ENCODE measurements at regions not wholly inside any gene's neighbourhood (a gene's known extent, or its start where the extent isn't known, plus 50 kb on each side); places are given as distances from the start of the nearest gene placed in this dataset.
"Not testable (repeated sequence)": the region's sequence is repeated elsewhere in the genome, so short reads cannot be mapped to it uniquely, and the experiment has no call there.

GRCh38 chr4:36587909-36588472 is 306.6 kb downstream of the DTHD1 start:
- TF ChIP-seq, protein P1, sequence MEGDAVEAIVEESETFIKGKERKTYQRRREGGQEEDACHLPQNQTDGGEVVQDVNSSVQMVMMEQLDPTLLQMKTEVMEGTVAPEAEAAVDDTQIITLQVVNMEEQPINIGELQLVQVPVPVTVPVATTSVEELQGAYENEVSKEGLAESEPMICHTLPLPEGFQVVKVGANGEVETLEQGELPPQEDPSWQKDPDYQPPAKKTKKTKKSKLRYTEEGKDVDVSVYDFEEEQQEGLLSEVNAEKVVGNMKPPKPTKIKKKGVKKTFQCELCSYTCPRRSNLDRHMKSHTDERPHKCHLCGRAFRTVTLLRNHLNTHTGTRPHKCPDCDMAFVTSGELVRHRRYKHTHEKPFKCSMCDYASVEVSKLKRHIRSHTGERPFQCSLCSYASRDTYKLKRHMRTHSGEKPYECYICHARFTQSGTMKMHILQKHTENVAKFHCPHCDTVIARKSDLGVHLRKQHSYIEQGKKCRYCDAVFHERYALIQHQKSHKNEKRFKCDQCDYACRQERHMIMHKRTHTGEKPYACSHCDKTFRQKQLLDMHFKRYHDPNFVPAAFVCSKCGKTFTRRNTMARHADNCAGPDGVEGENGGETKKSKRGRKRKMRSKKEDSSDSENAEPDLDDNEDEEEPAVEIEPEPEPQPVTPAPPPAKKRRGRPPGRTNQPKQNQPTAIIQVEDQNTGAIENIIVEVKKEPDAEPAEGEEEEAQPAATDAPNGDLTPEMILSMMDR (conservative IDR thresholded peaks at IDR 0.05; ENCODE audit: low read depth) = no peak
- DNase-seq (ENCODE audit: low spot score) = no peak
- CTCF ChIA-PET = no interaction called here
- no peak overlapping the region for H3K27ac ChIP-seq
- POLR2A ChIA-PET (ENCODE audit: low non-redundant PET) = no interaction called here

- TF ChIP-seq, protein P1 (conservative IDR thresholded peaks at IDR 0.05; ENCODE audit: low read depth) = no peak
- H3K27ac ChIP-seq = no peak overlapping the region
- ChIA-PET POLR2A (ENCODE audit: low non-redundant PET) (no interaction called here), CTCF (no interaction called here)
- DNase-seq (ENCODE audit: low spot score) = no peak
Observed at GRCh38 chr4:36590343-36590742, 308.9 kb downstream of the DTHD1 start.

DNA sequence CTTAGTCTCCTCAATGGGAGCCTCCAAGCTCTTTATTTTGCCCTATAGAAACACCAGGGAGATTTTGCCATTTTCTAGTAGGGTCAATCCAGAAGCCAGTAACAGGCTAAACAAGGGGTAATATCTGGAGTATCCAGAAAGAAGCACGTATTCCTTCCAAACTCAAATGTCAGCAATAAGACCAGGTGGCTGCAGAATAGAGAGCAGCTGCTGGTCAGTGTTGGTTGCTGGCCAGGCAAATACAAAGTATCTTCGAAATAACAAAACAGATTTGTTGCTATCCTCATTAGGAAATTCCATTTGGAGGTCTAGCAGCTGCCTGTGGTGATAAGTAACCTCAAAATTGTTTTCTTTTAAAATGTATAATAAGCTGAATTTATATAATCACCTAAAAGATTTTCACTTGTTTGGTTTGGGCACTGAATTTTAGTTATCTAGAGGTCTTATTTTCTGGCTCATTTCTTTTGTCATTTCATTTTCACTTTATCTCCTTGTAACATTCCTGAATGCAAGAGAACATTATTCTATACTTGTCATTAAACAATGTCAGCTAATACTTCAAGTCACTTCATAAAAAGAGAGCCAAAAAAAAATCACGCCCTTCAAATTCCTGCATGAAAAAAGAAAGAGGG is 320.6 kb downstream of the DTHD1 start:
- no peak for DNase-seq (ENCODE audit: low spot score)
- no peak overlapping the region for H3K27ac ChIP-seq
- ChIA-PET CTCF (no interaction called here), POLR2A (ENCODE audit: low non-redundant PET) (no interaction called here)
- TF ChIP-seq, protein P1 (conservative IDR thresholded peaks at IDR 0.05; ENCODE audit: low read depth) = no peak

DNA sequence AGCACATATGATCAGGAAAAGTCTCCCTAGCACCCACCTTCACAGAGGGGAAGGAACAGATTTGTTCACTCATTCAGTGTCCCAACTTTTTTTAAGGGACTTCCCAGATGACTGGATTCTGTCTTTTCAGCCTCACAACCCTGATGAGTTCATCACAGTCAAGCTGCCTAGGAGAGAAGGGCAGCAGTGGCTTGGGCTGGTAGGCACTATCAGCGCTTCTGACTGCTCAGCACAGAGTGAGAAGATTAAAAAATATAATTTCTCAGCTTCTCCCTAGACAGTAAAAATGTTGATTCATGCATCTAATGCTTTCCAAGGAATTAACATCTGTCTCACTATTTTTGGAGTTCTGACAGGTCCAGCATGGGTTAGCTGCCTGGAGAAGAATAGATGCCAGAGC is 328.2 kb downstream of the DTHD1 start:
- H3K27ac ChIP-seq = no peak overlapping the region
- CTCF ChIA-PET = no interaction called here
- no peak for DNase-seq (ENCODE audit: low spot score)
- POLR2A ChIA-PET (ENCODE audit: low non-redundant PET) = no interaction called here
- TF ChIP-seq, protein P1 (conservative IDR thresholded peaks at IDR 0.05; ENCODE audit: low read depth) = no peak

GRCh38 chr4:36610628-36611027 is 329.2 kb downstream of the DTHD1 start:
- TF ChIP-seq, protein P1 (conservative IDR thresholded peaks at IDR 0.05; ENCODE audit: low read depth) = no peak
- no peak overlapping the region for H3K27ac ChIP-seq
- ChIA-PET CTCF (no interaction called here), POLR2A (ENCODE audit: low non-redundant PET) (no interaction called here)
- no peak for DNase-seq (ENCODE audit: low spot score)

- H3K27ac ChIP-seq; CTCF ChIA-PET; POLR2A ChIA-PET (ENCODE audit: low non-redundant PET); DNase-seq (ENCODE audit: low spot score): not testable (repeated sequence)
Observed at GRCh38 chr4:36613142-36613541, 331.7 kb downstream of the DTHD1 start.

- no peak for DNase-seq (ENCODE audit: low spot score)
- ChIA-PET CTCF (interaction anchor here (0.7 kb wide), 1 partner anchor 184 kb away, joined by 3 read pairs; no protein-coding TSS in a partner anchor), POLR2A (ENCODE audit: low non-redundant PET) (no interaction called here)
- TF ChIP-seq, protein P1 (conservative IDR thresholded peaks at IDR 0.05; ENCODE audit: low read depth) = no peak
- no peak overlapping the region for H3K27ac ChIP-seq
Observed at GRCh38 chr4:36614011-36614410, 332.6 kb downstream of the DTHD1 start.
